Coronary artery (tissue), 2 donors: ENCODE measurements at regions not wholly inside any gene's neighbourhood (a gene's known extent, or its start where the extent isn't known, plus 50 kb on each side); places are given as distances from the start of the nearest gene placed in this dataset.

ENCODE experiments used
- DNase-seq: peaks from one replicate; pipeline ENCODE4 v3.0.0-alpha.2; 2017; ENCODE audit warnings: low spot score
- H3K27ac ChIP-seq, 2 donors: fragments of 200-600 bp; sonication (generic); one replicate each; pipeline ENCODE4 v1.5.1; 2016 to 2019
- H3K4me3 ChIP-seq: fragments of 200-600 bp; sonication (generic); 2 replicates; pipeline ENCODE4 v1.5.1; 2016; ENCODE audit warnings: mild to moderate bottlenecking, moderate library complexity
- TF ChIP-seq, protein P1 (sequence below): fragments of 200-600 bp; sonication (generic); IDR thresholded peaks from one replicate; pipeline ENCODE4 v1.5.1; 2019; ENCODE audit warnings: antibody characterized with exemption

GRCh38 chrX:129041319-129041718, 482.0 kb downstream of the SMARCA1 start:
- no peak for DNase-seq
- TF ChIP-seq, protein P1, sequence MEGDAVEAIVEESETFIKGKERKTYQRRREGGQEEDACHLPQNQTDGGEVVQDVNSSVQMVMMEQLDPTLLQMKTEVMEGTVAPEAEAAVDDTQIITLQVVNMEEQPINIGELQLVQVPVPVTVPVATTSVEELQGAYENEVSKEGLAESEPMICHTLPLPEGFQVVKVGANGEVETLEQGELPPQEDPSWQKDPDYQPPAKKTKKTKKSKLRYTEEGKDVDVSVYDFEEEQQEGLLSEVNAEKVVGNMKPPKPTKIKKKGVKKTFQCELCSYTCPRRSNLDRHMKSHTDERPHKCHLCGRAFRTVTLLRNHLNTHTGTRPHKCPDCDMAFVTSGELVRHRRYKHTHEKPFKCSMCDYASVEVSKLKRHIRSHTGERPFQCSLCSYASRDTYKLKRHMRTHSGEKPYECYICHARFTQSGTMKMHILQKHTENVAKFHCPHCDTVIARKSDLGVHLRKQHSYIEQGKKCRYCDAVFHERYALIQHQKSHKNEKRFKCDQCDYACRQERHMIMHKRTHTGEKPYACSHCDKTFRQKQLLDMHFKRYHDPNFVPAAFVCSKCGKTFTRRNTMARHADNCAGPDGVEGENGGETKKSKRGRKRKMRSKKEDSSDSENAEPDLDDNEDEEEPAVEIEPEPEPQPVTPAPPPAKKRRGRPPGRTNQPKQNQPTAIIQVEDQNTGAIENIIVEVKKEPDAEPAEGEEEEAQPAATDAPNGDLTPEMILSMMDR = no peak
- no peak overlapping the region for H3K4me3 ChIP-seq
- no peak overlapping the region for H3K27ac ChIP-seq

DNA sequence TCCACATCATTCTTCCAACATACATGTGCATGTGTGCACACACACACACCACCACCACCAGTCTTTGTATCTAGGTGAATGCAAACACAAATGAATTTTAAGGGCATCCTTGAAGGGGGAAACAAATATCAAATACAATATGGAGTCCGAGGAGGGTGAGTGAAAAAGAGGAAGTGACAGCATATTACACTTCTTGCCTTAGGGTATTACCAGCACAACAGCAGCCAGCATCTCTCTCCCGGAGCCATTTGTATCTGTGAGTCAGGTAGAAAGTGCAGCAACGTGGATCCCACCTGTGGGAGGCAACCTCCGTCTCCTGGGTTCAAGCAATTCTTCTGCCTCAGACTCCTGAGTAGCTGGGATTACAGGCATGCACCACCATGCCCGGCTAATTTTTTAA, 483.2 kb downstream of the SMARCA1 start:
- DNase-seq = no peak
- TF ChIP-seq, protein P1 = no peak
- no peak overlapping the region for H3K4me3 ChIP-seq
- no peak overlapping the region for H3K27ac ChIP-seq

- DNase-seq = no peak
- TF ChIP-seq, protein P1 = no peak
- H3K27ac ChIP-seq = no peak overlapping the region
- no peak overlapping the region for H3K4me3 ChIP-seq
Observed at GRCh38 chrX:129039176-129039575, 484.1 kb downstream of the SMARCA1 start.

- no peak overlapping the region for H3K4me3 ChIP-seq
- H3K27ac ChIP-seq = no peak overlapping the region
- TF ChIP-seq, protein P1 = no peak
- no peak for DNase-seq
Observed at GRCh38 chrX:129037389-129037788, 485.9 kb downstream of the SMARCA1 start.

- TF ChIP-seq, protein P1 = no peak
- DNase-seq = no peak
- no peak overlapping the region for H3K4me3 ChIP-seq
- no peak overlapping the region for H3K27ac ChIP-seq
Observed at GRCh38 chrX:129035180-129035579, 488.1 kb downstream of the SMARCA1 start.

DNA sequence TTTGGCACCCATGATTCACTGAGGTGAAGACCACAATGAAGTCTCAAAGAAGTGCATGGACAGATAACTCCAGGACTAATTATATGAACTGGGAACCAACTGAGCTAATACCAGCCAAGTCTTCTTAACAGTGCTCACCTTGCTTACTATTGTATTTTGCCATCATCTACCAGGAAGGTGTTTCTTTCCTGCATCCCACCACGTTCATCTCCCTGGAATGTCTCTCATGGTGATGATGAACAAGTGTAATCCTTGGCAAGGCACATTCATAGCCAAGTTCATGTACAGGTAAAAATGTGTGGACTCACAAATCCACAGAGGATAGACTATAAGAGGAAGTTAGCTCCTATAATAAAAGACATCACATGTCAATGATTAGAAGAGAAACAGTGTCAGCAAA, 489.1 kb downstream of the SMARCA1 start:
- DNase-seq = no peak
- no peak overlapping the region for H3K27ac ChIP-seq
- H3K4me3 ChIP-seq = no peak overlapping the region
- TF ChIP-seq, protein P1 = no peak

DNA sequence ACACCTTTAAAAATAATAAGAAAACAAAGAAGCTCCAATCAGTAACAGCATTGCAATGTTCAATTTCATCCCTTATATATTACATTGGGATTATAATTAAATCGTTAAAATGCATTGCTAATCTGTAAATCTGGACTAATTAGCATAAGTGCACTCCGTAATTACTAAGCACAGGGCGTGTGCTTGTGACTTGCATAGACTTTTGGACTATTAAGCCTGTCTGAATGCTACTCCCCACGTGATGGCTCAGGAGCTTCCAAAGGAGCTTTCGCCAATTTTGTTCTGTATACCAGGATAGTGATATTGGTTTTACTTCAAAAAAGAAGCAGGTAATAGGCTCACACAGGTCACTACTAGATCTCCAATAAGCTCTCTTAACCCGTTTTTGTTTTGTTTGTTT, 497.1 kb downstream of the SMARCA1 start:
- DNase-seq = no peak
- Histone ChIP-seq H3K4me3 (no peak overlapping the region), H3K27ac (no peak overlapping the region)
- TF ChIP-seq, protein P1 = no peak
